ENCODE measurements at regions not wholly inside any gene's neighbourhood (a gene's known extent, or its start where the extent isn't known, plus 50 kb on each side); places are given as distances from the start of the nearest gene placed in this dataset.

- DNase-seq (ENCODE audit: low spot score): no peak
These were observed 301.8 kb upstream of the MTNR1B start for GRCh38 chr11:92667486-92668152.

GRCh38 chr11:92670308-92670890 lies 299.1 kb upstream of the MTNR1B start:
- DNase-seq (ENCODE audit: low spot score): no peak

- DNase-seq (ENCODE audit: low spot score): no peak
These were observed 298.4 kb upstream of the MTNR1B start for GRCh38 chr11:92671081-92671480.

- no peak for DNase-seq (ENCODE audit: low spot score)
These were observed 294.1 kb upstream of the MTNR1B start for GRCh38 chr11:92675303-92675702.

- DNase-seq (ENCODE audit: low spot score): no peak
These were observed 293.6 kb upstream of the MTNR1B start for GRCh38 chr11:92675810-92676209.

GRCh38 chr11:92678008-92678611 lies 291.3 kb upstream of the MTNR1B start:
- DNase-seq (ENCODE audit: low spot score): no peak

GRCh38 chr11:92681586-92681985 lies 287.9 kb upstream of the MTNR1B start:
- no peak for DNase-seq (ENCODE audit: low spot score)

- DNase-seq (ENCODE audit: low spot score): no peak
These were observed 287.3 kb upstream of the MTNR1B start for GRCh38 chr11:92682136-92682535.

GRCh38 chr11:92682952-92683351 lies 286.5 kb upstream of the MTNR1B start:
- DNase-seq (ENCODE audit: low spot score): no peak

GRCh38 chr11:92685049-92685448 lies 284.4 kb upstream of the MTNR1B start:
- DNase-seq (ENCODE audit: low spot score): no peak

- no peak for DNase-seq (ENCODE audit: low spot score)
These were observed 281.7 kb upstream of the MTNR1B start for GRCh38 chr11:92687724-92688123.

- DNase-seq (ENCODE audit: low spot score): no peak
These were observed 281.0 kb upstream of the MTNR1B start for GRCh38 chr11:92688416-92688815.

- DNase-seq (ENCODE audit: low spot score): no peak
These were observed 276.5 kb upstream of the MTNR1B start for GRCh38 chr11:92692826-92693546.

GRCh38 chr11:92696076-92696475 lies 273.4 kb upstream of the MTNR1B start:
- DNase-seq (ENCODE audit: low spot score): no peak

GRCh38 chr11:92697461-92698312 lies 271.8 kb upstream of the MTNR1B start:
- DNase-seq (ENCODE audit: low spot score): no peak

GRCh38 chr11:92698742-92699141 lies 270.7 kb upstream of the MTNR1B start:
- no peak for DNase-seq (ENCODE audit: low spot score)

- DNase-seq (ENCODE audit: low spot score): no peak
These were observed 267.2 kb upstream of the MTNR1B start for GRCh38 chr11:92702037-92702804.

- no peak for DNase-seq (ENCODE audit: low spot score)
These were observed 266.5 kb upstream of the MTNR1B start for GRCh38 chr11:92702805-92703448.

- DNase-seq (ENCODE audit: low spot score): no peak
These were observed 266.0 kb upstream of the MTNR1B start for GRCh38 chr11:92703449-92703830.

- DNase-seq (ENCODE audit: low spot score): no peak
These were observed 262.3 kb upstream of the MTNR1B start for GRCh38 chr11:92707173-92707619.

- DNase-seq (ENCODE audit: low spot score): no peak
These were observed 261.8 kb upstream of the MTNR1B start for GRCh38 chr11:92707665-92708064.

All from hepatic stellate cell (primary cell).